ENCODE measurements at regions not wholly inside any gene's neighbourhood (a gene's known extent, or its start where the extent isn't known, plus 50 kb on each side); places are given as distances from the start of the nearest gene placed in this dataset.

GRCh38 chr4:186017801-186018200 is 51.2 kb upstream of the TLR3 start:
- Histone ChIP-seq H3K27ac (no peak overlapping the region), H3K27me3 (no peaks in the 10 kb centered on the region), H3K4me3 (no peak overlapping the region), H3K9me3 (no peaks in the 10 kb centered on the region), H3K4me1 (peaks cover 0 to 4% (median 0%) of the 10 kb centered on the region in 4 donors), H3K36me3 (no peaks in the 10 kb centered on the region)
- 86 to 93% methylated on average over 6 of the region's 6 CpGs for WGBS, 2 donors (ENCODE audit: low coverage in 1 of 2)
- in situ Hi-C loops (cut with MboI; ENCODE audit: low pct_ligation_motif_present in 1 of 4, low pct_unique_long_range_greater_than_20kb in 1 of 4, low sequenced_read_pairs in 3 of 4) (no loop called here), intact Hi-C loops (cut with DNase I; ENCODE audit: low total_unique reads) (no loop called here)
- DNase-seq = no peak
- TF ChIP-seq CTCF (IDR thresholded peaks at IDR 0.05) (no peak), POLR2AphosphoS5 (IDR thresholded peaks at IDR 0.05) (no peak), POLR2A (IDR thresholded peaks at IDR 0.05) (no peak)

GRCh38 chr4:186018261-186018660 is 50.7 kb upstream of the TLR3 start:
- Histone ChIP-seq H3K4me3 (no peak overlapping the region), H3K27me3 (no peaks in the 10 kb centered on the region), H3K9me3 (no peaks in the 10 kb centered on the region), H3K4me1 (peaks cover 0 to 4% (median 0%) of the 10 kb centered on the region in 4 donors), H3K36me3 (no peaks in the 10 kb centered on the region), H3K27ac (no peak overlapping the region)
- WGBS, 2 donors (ENCODE audit: low coverage in 1 of 2) = 50 to 62% methylated on average over 2 to 3 of the region's 3 CpGs
- intact Hi-C loops (cut with DNase I; ENCODE audit: low total_unique reads) = no loop called here
- TF ChIP-seq POLR2AphosphoS5 (IDR thresholded peaks at IDR 0.05) = no peak
- no peak for TF ChIP-seq POLR2A (IDR thresholded peaks at IDR 0.05)
- no peak for TF ChIP-seq CTCF (IDR thresholded peaks at IDR 0.05)
- no peak for TF ChIP-seq EP300 (IDR thresholded peaks at IDR 0.05; ENCODE audit: low read depth)
- no peak for DNase-seq
- in situ Hi-C loops (cut with MboI; ENCODE audit: low pct_ligation_motif_present in 1 of 4, low pct_unique_long_range_greater_than_20kb in 1 of 4, low sequenced_read_pairs in 3 of 4) = no loop called here

GRCh38 chr4:186018784-186019183 is 50.2 kb upstream of the TLR3 start:
- WGBS, 2 donors (ENCODE audit: low coverage in 1 of 2) = 63 to 70% methylated on average over 2 of the region's 2 CpGs
- in situ Hi-C loops (cut with MboI; ENCODE audit: low pct_ligation_motif_present in 1 of 4, low pct_unique_long_range_greater_than_20kb in 1 of 4, low sequenced_read_pairs in 3 of 4) = no loop called here

More at GRCh38 chr4:186018784-186019183, 50.2 kb upstream of the TLR3 start:
- H3K27me3 ChIP-seq = no peaks in the 10 kb centered on the region
- H3K36me3 ChIP-seq = no peaks in the 10 kb centered on the region
- intact Hi-C loops (cut with DNase I; ENCODE audit: low total_unique reads) = no loop called here
- no peak overlapping the region for H3K4me3 ChIP-seq
- TF ChIP-seq POLR2AphosphoS5 (IDR thresholded peaks at IDR 0.05) (no peak), CTCF (IDR thresholded peaks at IDR 0.05) (no peak), EP300 (IDR thresholded peaks at IDR 0.05; ENCODE audit: low read depth) (no peak), POLR2A (IDR thresholded peaks at IDR 0.05) (no peak)
- H3K4me1 ChIP-seq = peaks cover 0 to 4% (median 0%) of the 10 kb centered on the region in 4 donors
- H3K27ac ChIP-seq = no peak overlapping the region
- DNase-seq = no peak
- H3K9me3 ChIP-seq = no peaks in the 10 kb centered on the region
